ENCODE measurements at regions not wholly inside any gene's neighbourhood (a gene's known extent, or its start where the extent isn't known, plus 50 kb on each side); places are given as distances from the start of the nearest gene placed in this dataset.

GRCh38 chr19:30119180-30119908, 177.3 kb downstream of the URI1 start:
- TF ChIP-seq CTCF (conservative IDR thresholded peaks at IDR 0.05; ENCODE audit: low read depth, low read length), result no peak
- TF ChIP-seq EZH2 (IDR thresholded peaks at IDR 0.05; ENCODE audit: borderline replicate concordance, low read depth, low read length, poor library complexity, severe bottlenecking), result no peak
